SK-N-SH treated with all-trans-retinoic acid at 6 μM for 48 hours (cell line): ENCODE measurements at regions not wholly inside any gene's neighbourhood (a gene's known extent, or its start where the extent isn't known, plus 50 kb on each side); places are given as distances from the start of the nearest gene placed in this dataset.

Experiments
- ESRRG ChIP-seq: fragments of 250-450 bp; sonication (Bioruptor Pico); IDR thresholded peaks from 2 replicates; pipeline ENCODE4 v1.6.1; 2021; ENCODE audit warnings: mild to moderate bottlenecking
- OSR1 ChIP-seq: fragments of 250-450 bp; sonication (Bioruptor Pico); IDR thresholded peaks from 2 replicates; pipeline ENCODE4 v1.8.0; 2022; ENCODE audit warnings: moderate library complexity, mild to moderate bottlenecking, inconsistent platforms
- PATZ1 ChIP-seq: fragments of 250-450 bp; sonication (Bioruptor Pico); IDR thresholded peaks from 2 replicates; pipeline ENCODE4 v1.8.0; 2020; ENCODE audit warnings: mild to moderate bottlenecking, moderate library complexity, borderline replicate concordance
- POU6F1 ChIP-seq: fragments of 250-450 bp; sonication (Bioruptor Pico); IDR thresholded peaks from 2 replicates; pipeline ENCODE4 v1.8.0; 2021; ENCODE audit warnings: low read depth, mild to moderate bottlenecking, moderate library complexity, borderline replicate concordance
- RARB ChIP-seq: fragments of 250-450 bp; sonication (Bioruptor Pico); IDR thresholded peaks from 2 replicates; pipeline ENCODE4 v1.8.0; 2021; ENCODE audit warnings: mild to moderate bottlenecking, moderate library complexity
- SNAI2 ChIP-seq: fragments of 250-450 bp; sonication (Bioruptor Pico); IDR thresholded peaks from 2 replicates; pipeline ENCODE4 v1.5.0; 2020; ENCODE audit warnings: mild to moderate bottlenecking, moderate library complexity
- ZC3H10 ChIP-seq: fragments of 250-450 bp; sonication (Bioruptor Pico); IDR thresholded peaks from 2 replicates; pipeline ENCODE4 v1.5.1; 2021; ENCODE audit warnings: mild to moderate bottlenecking, moderate library complexity
- ZFP30 ChIP-seq: fragments of 450-650 bp; formaldehyde crosslinking; IDR thresholded peaks from 2 replicates; pipeline ENCODE4 v1.5.0; 2022; ENCODE audit warnings: mild to moderate bottlenecking, moderate library complexity
- ZNF70 ChIP-seq: fragments of 450-650 bp; formaldehyde crosslinking; IDR thresholded peaks from 2 replicates; pipeline ENCODE4 v1.5.0; 2020; ENCODE audit warnings: mild to moderate bottlenecking, moderate library complexity
- ZNF8 ChIP-seq: fragments of 450-650 bp; formaldehyde crosslinking; IDR thresholded peaks from 2 replicates; pipeline ENCODE4 v1.5.0; 2020; ENCODE audit warnings: mild to moderate bottlenecking, moderate library complexity

DNA sequence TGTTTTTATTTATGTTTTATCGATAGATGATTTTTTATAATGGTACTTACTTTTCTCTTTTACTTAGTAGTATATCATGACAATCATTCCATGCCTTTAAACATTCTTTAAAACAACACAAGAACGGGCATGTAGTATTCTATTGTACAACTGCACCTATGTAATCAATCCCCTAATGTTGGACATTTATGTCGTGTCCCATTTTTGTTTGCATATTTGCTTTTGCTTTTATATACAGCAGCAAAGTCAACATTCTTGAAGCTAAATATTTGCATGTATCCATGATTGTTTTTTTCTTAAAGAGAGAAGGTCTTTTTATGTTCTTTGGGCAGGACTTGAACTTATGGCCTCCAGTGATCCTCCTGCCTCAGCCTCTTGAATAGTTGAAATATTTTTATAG, 527.0 kb upstream of the CLINT1 start:
- TF ChIP-seq ZFP30 (no peak), PATZ1 (no peak), RARB (CRISPR knock-in tag) (no peak), POU6F1 (CRISPR knock-in tag) (no peak), OSR1 (CRISPR knock-in tag) (no peak), ZC3H10 (CRISPR knock-in tag) (no peak), ZNF8 (CRISPR knock-in tag) (no peak), ZNF70 (CRISPR knock-in tag) (no peak), ESRRG (CRISPR knock-in tag) (no peak), SNAI2 (CRISPR knock-in tag) (no peak)
